GM12878 (cell line): ENCODE measurements at regions not wholly inside any gene's neighbourhood (a gene's known extent, or its start where the extent isn't known, plus 50 kb on each side); places are given as distances from the start of the nearest gene placed in this dataset.

Source experiments
- ATAC-seq: fragments of 200-7000 bp; cut with Tn5 transposase; 3 replicates; pipeline ENCODE4 v1.9.1; 2020; ENCODE audit warnings: mild to moderate bottlenecking, moderate library complexity
- BruUV-seq: library from RNA; stranded (reverse); fragments of 400-500 nt; replicated peaks from 2 replicates; lab custom pipeline; 2021; lab: Mats Ljungman, UMichigan
- CTCF ChIA-PET: fragments of 300-600 bp; sonication (Branson Sonifier 250); formaldehyde crosslinking; extraction: SDS; loops from one replicate; lab custom pipeline; 2021; ENCODE audit warnings: inconsistent platforms; lab: Yijun Ruan, JAX
- POLR2A ChIA-PET: fragments of 350-600 bp; formaldehyde crosslinking; extraction: SDS; loops from one replicate; lab custom pipeline; 2021; ENCODE audit warnings: inconsistent platforms; lab: Charles Lee
- RAD21 ChIA-PET: fragments of 300-600 bp; sonication (Branson Sonifier 250); formaldehyde crosslinking; loops from one replicate; lab custom pipeline; 2023; ENCODE audit warnings: antibody characterized with exemption; ENCODE audit not compliant: unreplicated experiment; lab: Charles Lee
- SMC1A ChIA-PET: fragments of 300-600 bp; sonication (Branson Sonifier 250); formaldehyde crosslinking; loops from one replicate; lab custom pipeline; 2023; ENCODE audit not compliant: unreplicated experiment, uncharacterized antibody; lab: Charles Lee
- DNase-seq: peaks from one replicate; pipeline ENCODE4 v3.0.0-alpha.2; 2011; ENCODE audit warnings: low read depth, low spot score
- FAIRE-seq: peaks from 3 replicates; lab custom pipeline; 2011; peaks lifted over from hg19 to GRCh38; lab: Jason Lieb, UNC
- H2AFZ ChIP-seq: 2 replicates; pipeline ENCODE4 v1.6.0; 2011; ENCODE audit warnings: low read depth, low read length, control low read depth; ENCODE audit not compliant: control insufficient read depth
- H3K27ac ChIP-seq: 2 replicates; pipeline ENCODE4 v1.5.1; 2011; ENCODE audit warnings: control low read depth; ENCODE audit not compliant: control insufficient read depth, insufficient read depth
- H3K27me3 ChIP-seq, 2 experiments: replicated peaks in 1 of 2; 2 replicates each; pipeline versions ENCODE4 v1.6.0 to v1.6.1; 2011; ENCODE audit warnings: low read length in 1 of 2; ENCODE audit not compliant: control insufficient read depth in 2 of 2, insufficient read depth in 2 of 2
- H3K36me3 ChIP-seq, 2 experiments: 2 replicates each; pipeline ENCODE4 v1.5.1; 2011; ENCODE audit warnings: low read length in 1 of 2; ENCODE audit not compliant: control insufficient read depth in 2 of 2, insufficient read depth in 2 of 2
- H3K4me1 ChIP-seq: 2 replicates; pipeline ENCODE4 v1.6.1; 2011; ENCODE audit warnings: mild to moderate bottlenecking, low read length, moderate library complexity, mixed read lengths; ENCODE audit not compliant: control insufficient read depth, insufficient read depth
- H3K4me2 ChIP-seq: 2 replicates; pipeline ENCODE4 v1.6.0; 2011; ENCODE audit warnings: control low read depth; ENCODE audit not compliant: control insufficient read depth, insufficient read depth
- H3K4me3 ChIP-seq: fragments of 200-600 bp; sonication (generic); 2 replicates; pipeline ENCODE4 v1.5.1; 2016
- H3K79me2 ChIP-seq: 2 replicates; pipeline ENCODE4 v1.6.0; 2011; ENCODE audit warnings: low read length; ENCODE audit not compliant: control insufficient read depth, insufficient read depth
- H3K9ac ChIP-seq: 2 replicates; pipeline ENCODE4 v1.8.0; 2011; ENCODE audit warnings: low read length, control low read depth, mixed read lengths; ENCODE audit not compliant: control insufficient read depth, insufficient read depth
- H3K9me3 ChIP-seq: replicated peaks from 3 replicates; pipeline ENCODE4 v1.5.1; 2011; ENCODE audit warnings: mild to moderate bottlenecking, low read length; ENCODE audit not compliant: control insufficient read depth, insufficient read depth
- H4K20me1 ChIP-seq: 2 replicates; pipeline ENCODE4 v1.6.0; 2011; ENCODE audit not compliant: control insufficient read depth, insufficient read depth
- CHD2 ChIP-seq: IDR thresholded peaks from 2 replicates; pipeline ENCODE4 v1.6.1; 2011; ENCODE audit warnings: low read depth, low read length, improper control_type of control experiment, borderline replicate concordance
- ESRRA ChIP-seq: IDR thresholded peaks from 2 replicates; pipeline ENCODE4 v1.6.1; 2012; ENCODE audit warnings: mild to moderate bottlenecking, low read length, improper control_type of control experiment
- ETV6 ChIP-seq, 2 experiments: fragments of 450-650 bp in 1 of 2; IDR thresholded peaks in 1 of 2; conservative IDR thresholded peaks in 1 of 2; 2 replicates each; pipeline ENCODE4 v1.6.1; 2014; ENCODE audit warnings: antibody characterized with exemption in 1 of 2, borderline replicate concordance in 1 of 2, low read depth in 1 of 2, mild to moderate bottlenecking in 1 of 2, moderate library complexity in 1 of 2
- HDGF ChIP-seq: fragments of 450-650 bp; IDR thresholded peaks from 2 replicates; pipeline ENCODE4 v1.6.1; 2016; ENCODE audit warnings: antibody characterized with exemption
- MAX ChIP-seq: IDR thresholded peaks from 2 replicates; pipeline ENCODE4 v1.6.1; 2012; ENCODE audit warnings: low read depth, low read length, improper control_type of control experiment
- MTA3 ChIP-seq: IDR thresholded peaks from 2 replicates; pipeline ENCODE4 v1.6.1; 2012; ENCODE audit warnings: low read length, inconsistent platforms, borderline replicate concordance
- NR2C2 ChIP-seq: IDR thresholded peaks from 2 replicates; pipeline ENCODE4 v1.6.1; 2011; ENCODE audit warnings: borderline replicate concordance, low read depth; ENCODE audit not compliant: control insufficient read depth, insufficient read length
- PAX8 ChIP-seq: fragments of 450-650 bp; IDR thresholded peaks from 2 replicates; pipeline ENCODE4 v1.6.1; 2017; ENCODE audit warnings: mild to moderate bottlenecking, moderate library complexity
- RFX5 ChIP-seq: IDR thresholded peaks from 2 replicates; pipeline ENCODE4 v1.6.1; 2011; ENCODE audit warnings: low read depth, low read length, improper control_type of control experiment
- SRF ChIP-seq, 2 experiments: IDR thresholded peaks; 2 replicates each; pipeline ENCODE4 v1.6.1; 2011; ENCODE audit warnings: low read depth in 2 of 2, low read length in 2 of 2, mild to moderate bottlenecking in 1 of 2, moderate library complexity in 1 of 2
- YY1 ChIP-seq: IDR thresholded peaks from 2 replicates; pipeline ENCODE4 v1.6.1; 2011; ENCODE audit warnings: low read depth, mild to moderate bottlenecking, low read length
- WGBS: methylation state at CpG from one replicate; pipeline ENCODE4 v1.1.6; 2016; ENCODE audit warnings: low lambda C conversion rate; ENCODE audit not compliant: insufficient replicate concordance, insufficient coverage; ENCODE audit errors: missing lambda C conversion rate; 5-methylcytosine and 5-hydroxymethylcytosine counted together
- in situ Hi-C: fragments of 300-500 bp; cut with MboI; formaldehyde crosslinking; loops from 9 replicates; pipeline ENCODE4 v1.14.3; 2018; ENCODE audit warnings: mixed read lengths
- intact Hi-C: fragments of 100-400 bp; cut with micrococcal nuclease; formaldehyde crosslinking; loops from one replicate; pipeline ENCODE4 v1.14.2; 2022; ENCODE audit not compliant: unreplicated experiment
- TF ChIP-seq, protein P1 (sequence below): fragments of 450-650 bp; IDR thresholded peaks from 2 replicates; pipeline ENCODE4 v1.6.1; 2017; ENCODE audit warnings: antibody characterized with exemption, mild to moderate bottlenecking, moderate library complexity
- TF ChIP-seq, protein P2 (sequence below): IDR thresholded peaks from 2 replicates; pipeline ENCODE4 v1.6.1; 2011; ENCODE audit warnings: borderline replicate concordance, low read depth, mild to moderate bottlenecking, moderate library complexity, mixed read lengths, low read length; ENCODE audit not compliant: insufficient read depth; ENCODE audit errors: extremely low read length

- TF ChIP-seq MTA3 (no peak), MAX (no peak), ETV6 (conservative IDR thresholded peaks at IDR 0.05 in 1 of 2, IDR thresholded peaks at IDR 0.05 in 1 of 2; ENCODE audit: borderline replicate concordance in 1 of 2, low read depth in 1 of 2) (no peak), SRF (IDR thresholded peaks at IDR 0.05; ENCODE audit: low read depth in 2 of 2, low read length in 2 of 2) (no peak), ESRRA (no peak), CHD2 (no peak), NR2C2 (no peak)
- TF ChIP-seq, protein P1, sequence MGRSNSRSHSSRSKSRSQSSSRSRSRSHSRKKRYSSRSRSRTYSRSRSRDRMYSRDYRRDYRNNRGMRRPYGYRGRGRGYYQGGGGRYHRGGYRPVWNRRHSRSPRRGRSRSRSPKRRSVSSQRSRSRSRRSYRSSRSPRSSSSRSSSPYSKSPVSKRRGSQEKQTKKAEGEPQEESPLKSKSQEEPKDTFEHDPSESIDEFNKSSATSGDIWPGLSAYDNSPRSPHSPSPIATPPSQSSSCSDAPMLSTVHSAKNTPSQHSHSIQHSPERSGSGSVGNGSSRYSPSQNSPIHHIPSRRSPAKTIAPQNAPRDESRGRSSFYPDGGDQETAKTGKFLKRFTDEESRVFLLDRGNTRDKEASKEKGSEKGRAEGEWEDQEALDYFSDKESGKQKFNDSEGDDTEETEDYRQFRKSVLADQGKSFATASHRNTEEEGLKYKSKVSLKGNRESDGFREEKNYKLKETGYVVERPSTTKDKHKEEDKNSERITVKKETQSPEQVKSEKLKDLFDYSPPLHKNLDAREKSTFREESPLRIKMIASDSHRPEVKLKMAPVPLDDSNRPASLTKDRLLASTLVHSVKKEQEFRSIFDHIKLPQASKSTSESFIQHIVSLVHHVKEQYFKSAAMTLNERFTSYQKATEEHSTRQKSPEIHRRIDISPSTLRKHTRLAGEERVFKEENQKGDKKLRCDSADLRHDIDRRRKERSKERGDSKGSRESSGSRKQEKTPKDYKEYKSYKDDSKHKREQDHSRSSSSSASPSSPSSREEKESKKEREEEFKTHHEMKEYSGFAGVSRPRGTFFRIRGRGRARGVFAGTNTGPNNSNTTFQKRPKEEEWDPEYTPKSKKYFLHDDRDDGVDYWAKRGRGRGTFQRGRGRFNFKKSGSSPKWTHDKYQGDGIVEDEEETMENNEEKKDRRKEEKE, result no peak
- TF ChIP-seq, protein P2, sequence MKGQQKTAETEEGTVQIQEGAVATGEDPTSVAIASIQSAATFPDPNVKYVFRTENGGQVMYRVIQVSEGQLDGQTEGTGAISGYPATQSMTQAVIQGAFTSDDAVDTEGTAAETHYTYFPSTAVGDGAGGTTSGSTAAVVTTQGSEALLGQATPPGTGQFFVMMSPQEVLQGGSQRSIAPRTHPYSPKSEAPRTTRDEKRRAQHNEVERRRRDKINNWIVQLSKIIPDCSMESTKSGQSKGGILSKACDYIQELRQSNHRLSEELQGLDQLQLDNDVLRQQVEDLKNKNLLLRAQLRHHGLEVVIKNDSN, result no peak
Observed at GRCh38 chr7:53387515-53387914, 352.1 kb downstream of the POM121L12 start (continued).

- ATAC-seq (no peak), DNase-seq (no peak), FAIRE-seq (no peak)
- H3K79me2 ChIP-seq, result no peaks in the 10 kb centered on the region
- CTCF ChIA-PET, result no interaction called here
- no peak overlapping the region for H3K4me3 ChIP-seq
- no peaks in the 10 kb centered on the region for H3K36me3 ChIP-seq
- H4K20me1 ChIP-seq, result no peaks in the 10 kb centered on the region
- in situ Hi-C loops, result no loop called here
- H3K9me3 ChIP-seq, result no peaks in the 10 kb centered on the region
- no peak overlapping the region for H2AFZ ChIP-seq
- BruUV-seq, result no TSS peak
- POLR2A ChIA-PET, result no interaction called here
- H3K27me3 ChIP-seq, result no peaks in the 10 kb centered on the region
- intact Hi-C loops, result no loop called here
- H3K4me2 ChIP-seq, result no peak overlapping the region
- 0% methylated on average over 2 of the region's 2 CpGs for WGBS
- H3K4me1 ChIP-seq, result no peaks in the 10 kb centered on the region
- TF ChIP-seq PAX8, result no peak
- no peak for TF ChIP-seq RFX5
- TF ChIP-seq YY1, result no peak
- TF ChIP-seq HDGF, result no peak
- TF ChIP-seq, all 136 proteins: peak for 0
- RAD21 ChIA-PET, result no interaction called here
- SMC1A ChIA-PET, result no interaction called here
- Histone ChIP-seq H3K9ac (no peak overlapping the region), H3K27ac (no peak overlapping the region)
Observed at GRCh38 chr7:53397911-53398310, 362.5 kb downstream of the POM121L12 start.
